Bronchial epithelial cell (primary cell): ENCODE measurements at regions not wholly inside any gene's neighbourhood (a gene's known extent, or its start where the extent isn't known, plus 50 kb on each side); places are given as distances from the start of the nearest gene placed in this dataset.

Experiments
- DNase-seq: peaks from one replicate; pipeline ENCODE4 v3.0.0-alpha.2; 2010; ENCODE audit warnings: low read depth
- FAIRE-seq: peaks from 2 replicates; lab custom pipeline; 2011; peaks lifted over from hg19 to GRCh38; lab: Jason Lieb, UNC
- H3K27me3 ChIP-seq: 2 replicates; pipeline ENCODE4 v1.5.1; 2011; ENCODE audit warnings: low read length; ENCODE audit not compliant: control insufficient read depth, insufficient read depth
- H3K36me3 ChIP-seq: 2 replicates; pipeline ENCODE4 v1.5.1; 2011; ENCODE audit warnings: low read length; ENCODE audit not compliant: control insufficient read depth, insufficient read depth
- H3K4me3 ChIP-seq: 2 replicates; pipeline ENCODE4 v1.5.1; 2011; ENCODE audit warnings: mild to moderate bottlenecking, low read depth, low read length, control low read depth
- CTCF ChIP-seq: IDR thresholded peaks from 2 replicates; pipeline ENCODE4 v1.5.1; 2011; ENCODE audit warnings: mild to moderate bottlenecking, moderate library complexity, low read length, control low read depth, inconsistent platforms; ENCODE audit not compliant: insufficient read depth, severe bottlenecking

- H3K4me3 ChIP-seq = no peak overlapping the region
- no peaks in the 10 kb centered on the region for H3K27me3 ChIP-seq
- DNase-seq (no peak), FAIRE-seq (peak; percentile 18)
- no peaks in the 10 kb centered on the region for H3K36me3 ChIP-seq
- TF ChIP-seq CTCF = no peak
Measured at GRCh38 chr22:22814666-22815396, 72.8 kb upstream of the IGLL5 start.

- no peaks in the 10 kb centered on the region for H3K36me3 ChIP-seq
- FAIRE-seq (no peak), DNase-seq (no peak)
- H3K4me3 ChIP-seq = no peak overlapping the region
- no peak for TF ChIP-seq CTCF
- no peaks in the 10 kb centered on the region for H3K27me3 ChIP-seq
Measured at GRCh38 chr22:22815397-22816170, 72.0 kb upstream of the IGLL5 start.

GRCh38 chr22:22816171-22816514 lies 71.5 kb upstream of the IGLL5 start:
- Histone ChIP-seq H3K36me3 (no peaks in the 10 kb centered on the region), H3K4me3 (no peak overlapping the region), H3K27me3 (no peaks in the 10 kb centered on the region)
- DNase-seq (no peak), FAIRE-seq (no peak)
- TF ChIP-seq CTCF = no peak

GRCh38 chr22:22816766-22817410 lies 70.7 kb upstream of the IGLL5 start:
- no peak for FAIRE-seq
- no peak for TF ChIP-seq CTCF

GRCh38 chr22:22817468-22818201 lies 70.0 kb upstream of the IGLL5 start:
- TF ChIP-seq CTCF = no peak
- Histone ChIP-seq H3K36me3 (no peaks in the 10 kb centered on the region), H3K27me3 (no peaks in the 10 kb centered on the region), H3K4me3 (no peak overlapping the region)
- FAIRE-seq (no peak), DNase-seq (no peak)

More at GRCh38 chr22:22816766-22817410, 70.7 kb upstream of the IGLL5 start:
- H3K36me3 ChIP-seq = no peaks in the 10 kb centered on the region
- H3K4me3 ChIP-seq = no peak overlapping the region
- H3K27me3 ChIP-seq = no peaks in the 10 kb centered on the region
- no peak for DNase-seq
